ENCODE measurements at regions not wholly inside any gene's neighbourhood (a gene's known extent, or its start where the extent isn't known, plus 50 kb on each side); places are given as distances from the start of the nearest gene placed in this dataset.

- TF ChIP-seq POLR2AphosphoS5 (IDR thresholded peaks at IDR 0.05; ENCODE audit: insufficient read depth, low read depth, low read length), result no peak
- TF ChIP-seq MAX (IDR thresholded peaks at IDR 0.05; ENCODE audit: insufficient read depth, insufficient read length), result no peak
- TF ChIP-seq CTCF (IDR thresholded peaks at IDR 0.05; ENCODE audit: extremely low read depth in 1 of 2, insufficient read depth in 1 of 2, low read depth in 1 of 2, low read length in 2 of 2), result no peak
These were observed 251.1 kb upstream of the PHYHIPL start for GRCh38 chr10:58925381-58925780.

Measured in endothelial cell of umbilical vein (primary cell).